CD8-positive, alpha-beta memory T cell (primary cell): ENCODE measurements at regions not wholly inside any gene's neighbourhood (a gene's known extent, or its start where the extent isn't known, plus 50 kb on each side); places are given as distances from the start of the nearest gene placed in this dataset.
A peak's percentile ranks its signal among the peaks of the same experiment; 100 is the strongest.
"Not testable (repeated sequence)": the region's sequence is repeated elsewhere in the genome, so short reads cannot be mapped to it uniquely, and the experiment has no call there.

Experiments used
- CTCF ChIA-PET: fragments of 350-600 bp; sonication (Branson Sonifier 250); formaldehyde crosslinking; loops from one replicate; lab custom pipeline; 2021; ENCODE audit warnings: antibody characterized with exemption; lab: Charles Lee
- POLR2A ChIA-PET: fragments of 350-600 bp; sonication (Branson Sonifier 250); formaldehyde crosslinking; loops from one replicate; lab custom pipeline; 2021; ENCODE audit warnings: antibody characterized with exemption; lab: Charles Lee
- DNase-seq, 5 donors: peaks; one replicate each; pipeline versions ENCODE4 v3.0.0 to v3.0.0-alpha.2; 2020 to 2022; ENCODE audit warnings: mixed read lengths in 1 of 5
- H3K27ac ChIP-seq: one replicate; pipeline ENCODE4 v1.7.0; 2013; ENCODE audit warnings: low read depth, mild to moderate bottlenecking, low read length, moderate library complexity
- H3K27me3 ChIP-seq: 2 replicates; pipeline ENCODE4 v1.7.0; 2013; ENCODE audit warnings: low read length, mild to moderate bottlenecking; ENCODE audit not compliant: insufficient read depth, poor library complexity, severe bottlenecking
- H3K36me3 ChIP-seq: 2 replicates; pipeline ENCODE4 v1.7.0; 2013; ENCODE audit warnings: mild to moderate bottlenecking, low read length, moderate library complexity; ENCODE audit not compliant: insufficient read depth
- H3K4me1 ChIP-seq: 2 replicates; pipeline ENCODE4 v1.7.0; 2013; ENCODE audit warnings: mild to moderate bottlenecking, low read length, moderate library complexity; ENCODE audit not compliant: insufficient read depth
- H3K4me3 ChIP-seq: 2 replicates; pipeline ENCODE4 v1.7.0; 2013; ENCODE audit warnings: mild to moderate bottlenecking, low read length
- H3K9me3 ChIP-seq: 2 replicates; pipeline ENCODE4 v1.7.0; 2013; ENCODE audit warnings: mild to moderate bottlenecking, low read length
- H3K27ac Mint-ChIP-seq, 8 donors: one replicate each; pipeline ENCODE4 v1.8.0; 2020 to 2021; ENCODE audit warnings: mixed read lengths in 8 of 8, mild to moderate bottlenecking in 6 of 8, inconsistent platforms in 3 of 8, moderate library complexity in 3 of 8
- H3K27me3 Mint-ChIP-seq, 2 donors: one replicate each; pipeline ENCODE4 v1.8.0; 2020 to 2021; ENCODE audit warnings: mixed read lengths in 2 of 2, mild to moderate bottlenecking in 1 of 2, moderate library complexity in 1 of 2
- H3K36me3 Mint-ChIP-seq, 3 donors: one replicate each; pipeline ENCODE4 v1.8.0; 2020 to 2021; ENCODE audit warnings: mixed read lengths in 3 of 3, inconsistent platforms in 1 of 3, mild to moderate bottlenecking in 1 of 3
- H3K4me1 Mint-ChIP-seq, 3 donors: one replicate each; pipeline ENCODE4 v1.8.0; 2020 to 2021; ENCODE audit warnings: mixed read lengths in 3 of 3, inconsistent platforms in 1 of 3, mild to moderate bottlenecking in 1 of 3
- H3K4me3 Mint-ChIP-seq, 7 donors: one replicate each; pipeline ENCODE4 v1.8.0; 2020 to 2021; ENCODE audit warnings: mixed read lengths in 7 of 7, mild to moderate bottlenecking in 6 of 7, moderate library complexity in 4 of 7, inconsistent platforms in 2 of 7
- H3K9me3 Mint-ChIP-seq, 5 donors: one replicate each; pipeline ENCODE4 v1.8.0; 2020 to 2022; ENCODE audit warnings: mixed read lengths in 5 of 5, mild to moderate bottlenecking in 3 of 5, moderate library complexity in 2 of 5, inconsistent platforms in 1 of 5

GRCh38 chr7:46928719-46929118 is 653.2 kb downstream of the TNS3 start:
- H3K4me3 Mint-ChIP-seq = no peak overlapping the region
- Histone ChIP-seq H3K27ac (no peak overlapping the region), H3K9me3 (no peaks in the 10 kb centered on the region), H3K27me3 (no peaks in the 10 kb centered on the region), H3K4me1 (no peaks in the 10 kb centered on the region), H3K4me3 (no peak overlapping the region), H3K36me3 (no peaks in the 10 kb centered on the region)
- ChIA-PET POLR2A (no interaction called here), CTCF (no interaction called here)
- no peak for DNase-seq
- no peaks in the 10 kb centered on the region for H3K4me1 Mint-ChIP-seq
- no peaks in the 10 kb centered on the region for H3K27me3 Mint-ChIP-seq
- no peak overlapping the region for H3K27ac Mint-ChIP-seq
- H3K36me3 Mint-ChIP-seq = no peaks in the 10 kb centered on the region
- peaks cover 3 to 13% (median 9%) of the 10 kb centered on the region in 5 donors for H3K9me3 Mint-ChIP-seq

DNA sequence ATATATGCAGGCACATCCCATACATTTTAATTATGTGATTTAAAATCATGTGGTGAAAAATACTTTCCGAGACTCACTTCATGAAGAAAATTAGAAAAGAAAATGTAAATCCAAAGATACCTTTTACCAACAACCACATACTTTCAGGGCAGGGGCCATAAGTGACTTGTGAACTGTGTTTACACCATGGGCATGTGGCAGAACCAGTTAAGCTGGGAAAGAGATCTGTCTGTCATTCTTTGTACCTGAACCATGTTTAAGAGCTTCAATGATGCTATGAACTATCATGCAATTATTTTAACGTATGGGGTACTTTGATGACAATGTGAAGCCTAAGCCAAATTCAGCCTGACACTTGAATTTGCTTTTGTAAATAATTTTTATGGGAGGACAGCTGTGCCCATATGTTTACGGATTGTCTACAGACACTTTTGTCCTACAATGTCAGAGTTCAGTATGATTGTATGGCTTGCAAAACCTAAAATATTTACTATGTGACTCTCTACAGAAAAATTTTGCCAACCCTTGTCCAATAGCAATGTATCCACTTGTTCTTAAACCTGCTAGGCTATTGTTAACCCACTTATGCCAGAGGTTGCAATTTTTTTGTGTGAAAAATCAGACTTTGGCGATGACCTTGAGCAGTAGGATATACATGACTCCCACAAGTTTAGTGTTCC is 654.6 kb downstream of the TNS3 start:
- no peaks in the 10 kb centered on the region for H3K27me3 Mint-ChIP-seq
- Histone ChIP-seq H3K27me3 (no peaks in the 10 kb centered on the region), H3K36me3 (no peaks in the 10 kb centered on the region), H3K27ac (no peak overlapping the region), H3K4me3 (no peak overlapping the region), H3K9me3 (no peaks in the 10 kb centered on the region), H3K4me1 (no peaks in the 10 kb centered on the region)
- H3K9me3 Mint-ChIP-seq = peaks cover 3 to 17% (median 14%) of the 10 kb centered on the region in 5 donors
- no peak overlapping the region for H3K4me3 Mint-ChIP-seq
- no peaks in the 10 kb centered on the region for H3K36me3 Mint-ChIP-seq
- H3K27ac Mint-ChIP-seq = no peak overlapping the region
- POLR2A ChIA-PET = no interaction called here
- no peak for DNase-seq
- H3K4me1 Mint-ChIP-seq = no peaks in the 10 kb centered on the region
- CTCF ChIA-PET = no interaction called here

DNA sequence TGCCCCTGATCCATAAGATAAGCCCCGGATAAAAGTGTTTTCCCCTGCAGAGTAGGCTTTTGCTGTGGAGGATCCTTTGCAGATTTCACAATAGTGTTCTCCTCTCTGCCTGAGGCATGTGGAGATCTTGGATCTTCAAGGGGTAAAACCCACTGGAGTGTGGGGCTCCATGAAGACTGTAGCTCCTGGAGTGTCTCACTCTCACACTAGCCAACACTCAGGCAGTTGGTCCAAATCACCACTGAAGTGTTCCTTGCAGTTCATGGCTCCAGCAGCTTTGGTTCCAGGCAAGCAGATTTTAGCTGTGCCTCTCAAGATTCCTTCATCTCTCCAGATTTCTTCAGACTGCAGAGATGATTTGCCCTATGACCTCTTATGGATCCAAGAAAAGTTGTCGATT is 665.3 kb downstream of the TNS3 start:
- Histone ChIP-seq H3K27me3 (no peaks in the 10 kb centered on the region), H3K4me1 (no peaks in the 10 kb centered on the region), H3K9me3 (no peaks in the 10 kb centered on the region), H3K27ac (no peak overlapping the region), H3K4me3 (no peak overlapping the region), H3K36me3 (no peaks in the 10 kb centered on the region)
- Mint-ChIP-seq H3K27me3 (no peaks in the 10 kb centered on the region), H3K4me3 (no peak overlapping the region), H3K9me3 (peaks cover 2 to 6% (median 4%) of the 10 kb centered on the region in 5 donors), H3K4me1 (no peaks in the 10 kb centered on the region), H3K36me3 (no peaks in the 10 kb centered on the region), H3K27ac (no peak overlapping the region)
- DNase-seq = no peak
- POLR2A ChIA-PET = no interaction called here
- CTCF ChIA-PET = no interaction called here

- Histone ChIP-seq H3K27ac (no peak overlapping the region), H3K27me3 (no peaks in the 10 kb centered on the region), H3K36me3 (no peaks in the 10 kb centered on the region), H3K4me1 (no peaks in the 10 kb centered on the region), H3K9me3 (no peaks in the 10 kb centered on the region), H3K4me3 (no peak overlapping the region)
- Mint-ChIP-seq H3K27me3 (no peaks in the 10 kb centered on the region), H3K4me1 (no peaks in the 10 kb centered on the region), H3K4me3 (no peak overlapping the region), H3K27ac (no peak overlapping the region), H3K9me3 (peaks cover 3 to 7% (median 4%) of the 10 kb centered on the region in 5 donors), H3K36me3 (no peaks in the 10 kb centered on the region)
- POLR2A ChIA-PET = no interaction called here
- CTCF ChIA-PET = no interaction called here
- DNase-seq = no peak
Observed at GRCh38 chr7:46912692-46913091, 669.2 kb downstream of the TNS3 start.

- H3K27me3 ChIP-seq = no peaks in the 10 kb centered on the region
- no peaks in the 10 kb centered on the region for H3K36me3 Mint-ChIP-seq
- H3K27ac Mint-ChIP-seq = no peak overlapping the region
- DNase-seq = no peak
- H3K4me3 ChIP-seq = no peak overlapping the region
- no peak overlapping the region for H3K27ac ChIP-seq
- H3K4me1 ChIP-seq = no peaks in the 10 kb centered on the region
- H3K4me3 Mint-ChIP-seq = no peak overlapping the region
- no peaks in the 10 kb centered on the region for H3K27me3 Mint-ChIP-seq
- H3K4me1 Mint-ChIP-seq = no peaks in the 10 kb centered on the region
- POLR2A ChIA-PET = no interaction called here
- no peaks in the 10 kb centered on the region for H3K9me3 ChIP-seq
- H3K9me3 Mint-ChIP-seq = peaks cover under 1 to 13% (median 4%) of the 10 kb centered on the region in 5 donors
- CTCF ChIA-PET = no interaction called here
- no peaks in the 10 kb centered on the region for H3K36me3 ChIP-seq
Observed at GRCh38 chr7:46909601-46910051, 672.3 kb downstream of the TNS3 start.

DNA sequence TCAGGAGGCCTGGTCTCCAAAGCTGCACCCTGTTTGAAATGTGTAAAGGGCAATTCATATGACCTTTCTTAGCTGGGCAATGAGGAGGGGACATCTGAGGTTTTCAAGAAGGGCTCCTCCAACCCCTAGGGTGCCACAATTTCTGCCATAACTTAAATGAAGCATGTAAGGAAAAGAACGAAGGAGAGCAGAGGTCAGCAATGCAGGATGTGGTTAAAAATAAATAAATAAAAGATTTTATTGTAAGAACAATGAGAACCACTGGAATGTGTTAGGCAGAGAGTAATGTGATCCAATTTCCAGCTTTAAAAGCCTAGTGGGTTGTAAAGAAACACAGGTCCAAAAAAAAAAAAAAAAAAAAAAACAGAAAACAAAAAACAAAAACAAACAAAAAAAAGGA is 673.1 kb downstream of the TNS3 start:
- no peaks in the 10 kb centered on the region for H3K27me3 Mint-ChIP-seq
- Histone ChIP-seq H3K4me1 (no peaks in the 10 kb centered on the region), H3K36me3 (no peaks in the 10 kb centered on the region), H3K27me3 (no peaks in the 10 kb centered on the region), H3K4me3 (no peak overlapping the region), H3K9me3 (no peaks in the 10 kb centered on the region), H3K27ac (no peak overlapping the region)
- POLR2A ChIA-PET = no interaction called here
- H3K4me3 Mint-ChIP-seq = no peak overlapping the region
- no peaks in the 10 kb centered on the region for H3K36me3 Mint-ChIP-seq
- no peaks in the 10 kb centered on the region for H3K4me1 Mint-ChIP-seq
- peak overlapping the region in 1 of 8 donors; percentile 28 for H3K27ac Mint-ChIP-seq
- peaks cover 0 to 13% (median 2%) of the 10 kb centered on the region in 5 donors for H3K9me3 Mint-ChIP-seq
- CTCF ChIA-PET = no interaction called here
- DNase-seq = no peak

- H3K4me3 ChIP-seq, H3K27me3 ChIP-seq, H3K36me3 Mint-ChIP-seq, CTCF ChIA-PET, H3K9me3 ChIP-seq, H3K4me1 ChIP-seq, H3K4me3 Mint-ChIP-seq, H3K36me3 ChIP-seq, H3K27ac Mint-ChIP-seq, H3K4me1 Mint-ChIP-seq, POLR2A ChIA-PET, H3K27me3 Mint-ChIP-seq, DNase-seq, H3K27ac ChIP-seq: not testable (repeated sequence)
- H3K9me3 Mint-ChIP-seq = peaks cover 2 to 24% (median 17%) of the 10 kb centered on the region in 5 donors
Observed at GRCh38 chr7:46904523-46904922, 677.4 kb downstream of the TNS3 start.

DNA sequence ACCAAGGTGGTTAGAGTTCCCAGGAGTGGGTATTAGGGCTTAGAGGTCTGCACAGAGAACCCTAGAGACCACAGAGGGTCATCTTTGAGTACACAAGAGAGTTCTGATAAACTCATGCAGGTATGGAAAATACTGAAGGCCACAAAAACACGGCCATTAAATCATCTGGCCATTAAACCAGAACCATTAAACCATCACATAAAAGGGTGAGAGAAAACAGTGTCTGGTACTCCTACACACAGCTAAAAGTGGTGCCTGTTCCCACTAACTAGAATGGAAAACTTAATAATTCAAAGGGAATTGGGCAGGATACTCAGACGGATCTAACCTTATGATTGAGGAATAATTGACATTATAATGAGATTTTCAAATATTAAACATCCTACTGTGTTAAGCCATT is 679.4 kb downstream of the TNS3 start:
- ChIA-PET CTCF (no interaction called here), POLR2A (no interaction called here)
- no peaks in the 10 kb centered on the region for H3K9me3 ChIP-seq
- H3K36me3 ChIP-seq = no peaks in the 10 kb centered on the region
- H3K27ac ChIP-seq = no peak overlapping the region
- Mint-ChIP-seq H3K4me1 (no peaks in the 10 kb centered on the region), H3K4me3 (no peak overlapping the region), H3K27ac (no peak overlapping the region), H3K27me3 (no peaks in the 10 kb centered on the region), H3K9me3 (peaks cover 3 to 19% (median 18%) of the 10 kb centered on the region in 5 donors), H3K36me3 (no peaks in the 10 kb centered on the region)
- H3K4me1 ChIP-seq = no peaks in the 10 kb centered on the region
- no peak for DNase-seq
- no peak overlapping the region for H3K4me3 ChIP-seq
- H3K27me3 ChIP-seq = no peaks in the 10 kb centered on the region
